ENCODE measurements at regions not wholly inside any gene's neighbourhood (a gene's known extent, or its start where the extent isn't known, plus 50 kb on each side); places are given as distances from the start of the nearest gene placed in this dataset.

DNA sequence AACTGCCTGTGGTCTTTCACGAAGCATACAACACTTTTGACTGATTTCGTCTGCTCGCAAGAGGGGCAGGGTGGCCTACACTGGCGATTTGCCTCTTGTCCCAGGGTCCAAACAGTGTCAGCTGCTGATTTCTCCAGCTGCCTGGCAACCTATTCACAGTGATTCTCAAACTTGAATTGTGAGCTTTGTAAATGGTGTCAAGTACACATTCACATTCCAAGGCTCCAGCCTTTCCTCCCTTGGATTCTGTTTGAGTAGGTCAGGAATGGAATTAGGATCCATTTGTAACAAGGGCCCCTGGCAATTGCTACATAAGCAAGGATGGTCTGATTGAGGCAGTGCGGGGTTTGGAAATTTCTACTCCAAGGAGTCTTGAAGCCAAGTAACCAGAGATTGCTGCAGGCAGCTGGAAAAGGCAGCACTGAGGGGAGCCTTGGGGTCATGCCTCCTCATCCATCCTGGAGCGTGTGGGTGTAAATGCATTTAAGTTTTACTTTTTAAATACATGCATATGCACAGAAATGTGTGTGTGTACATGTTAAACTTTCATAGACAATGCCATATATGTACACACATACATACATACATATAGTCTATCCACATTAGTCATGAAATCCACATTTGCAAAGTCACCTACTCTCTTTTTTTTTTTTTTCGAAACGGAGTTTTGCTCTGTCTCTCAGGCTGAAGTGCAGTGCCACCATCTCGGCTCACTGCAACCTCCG is 86.8 kb upstream of the UXS1 start:
- TF ChIP-seq CTCF (IDR thresholded peaks at IDR 0.05 in 8 of 11, conservative IDR thresholded peaks at IDR 0.05 in 3 of 11) (no peak), POLR2A (IDR thresholded peaks at IDR 0.05) (no peak), POLR2AphosphoS5 (IDR thresholded peaks at IDR 0.05) (no peak)

Measured in spleen (tissue), 7 donors.